Stromal cell of bone marrow (primary cell): ENCODE measurements at regions not wholly inside any gene's neighbourhood (a gene's known extent, or its start where the extent isn't known, plus 50 kb on each side); places are given as distances from the start of the nearest gene placed in this dataset.

Source experiments
- DNase-seq: peaks from one replicate; pipeline ENCODE4 v3.0.0-alpha.2; 2012; ENCODE audit warnings: low read depth

DNA sequence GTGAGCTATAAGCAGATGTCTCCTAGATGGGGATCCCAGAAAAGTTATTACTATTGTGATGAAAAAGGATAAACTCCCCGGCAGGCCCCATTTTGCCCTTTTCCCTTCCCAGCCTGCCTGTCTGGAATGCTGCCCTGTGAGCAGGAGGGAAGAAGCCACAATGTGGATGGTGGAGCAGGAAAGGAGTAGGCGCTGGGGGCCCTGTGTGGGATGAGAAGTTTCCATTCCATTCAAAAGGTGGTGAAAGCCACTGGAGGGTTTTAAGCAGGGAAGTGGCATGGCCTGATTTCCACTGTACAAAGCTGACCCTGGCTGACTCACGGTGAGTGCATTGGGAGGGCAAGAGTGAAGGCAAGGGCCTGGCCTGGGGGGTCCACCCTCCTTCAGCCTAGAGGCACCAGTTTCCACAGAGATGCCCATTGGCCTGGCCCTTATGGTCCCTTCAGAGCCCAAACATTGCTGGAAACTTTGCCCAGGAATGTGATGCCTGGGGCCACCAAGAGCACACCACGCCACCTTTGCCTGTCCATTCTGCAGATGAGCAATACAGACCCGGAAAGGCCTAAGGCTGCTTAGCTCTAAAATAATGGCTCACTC is 206.9 kb downstream of the RPLP1 start:
- DNase-seq, result no peak

GRCh38 chr15:69660114-69660513 is 207.5 kb downstream of the RPLP1 start:
- DNase-seq, result no peak

DNA sequence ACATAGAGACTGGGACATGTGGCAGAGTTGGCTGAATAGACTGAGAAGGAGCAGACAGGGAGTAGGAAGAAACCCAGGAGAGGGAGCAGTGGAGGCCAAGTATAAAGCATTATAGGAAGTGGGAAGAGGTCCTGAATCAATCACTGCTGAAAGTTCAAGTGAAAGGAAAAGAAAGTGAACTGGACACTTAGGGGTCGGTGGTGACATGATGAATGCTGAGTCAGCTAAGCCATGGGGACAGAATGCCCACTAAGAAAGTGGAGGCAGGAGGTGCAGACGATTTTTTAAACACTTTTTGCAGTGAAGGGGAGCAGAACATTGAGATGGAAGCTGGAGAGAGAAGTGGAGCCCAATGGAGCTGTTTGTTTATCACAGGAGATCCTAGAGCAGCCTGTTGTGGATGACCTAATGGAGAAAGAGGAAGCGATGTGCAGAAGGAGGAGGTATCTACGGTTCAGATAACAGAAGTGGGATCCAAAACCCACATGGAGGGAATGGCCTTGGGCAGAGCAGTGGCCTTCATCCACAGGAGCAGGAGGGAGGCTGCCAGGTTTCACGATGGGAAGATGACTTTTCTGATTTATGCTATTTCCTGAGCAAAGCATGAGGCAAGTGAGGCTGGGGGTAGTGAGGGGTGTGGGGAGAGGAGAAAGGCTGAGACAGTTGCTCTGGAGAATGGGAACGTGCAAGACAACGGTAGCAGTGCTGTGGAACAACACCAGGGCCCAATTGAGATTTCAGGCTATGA is 208.2 kb downstream of the RPLP1 start:
- DNase-seq, result no peak

GRCh38 chr15:69661446-69661845 is 208.8 kb downstream of the RPLP1 start:
- no peak for DNase-seq

- DNase-seq, result no peak
These were observed 209.4 kb downstream of the RPLP1 start for GRCh38 chr15:69661871-69662644.

DNA sequence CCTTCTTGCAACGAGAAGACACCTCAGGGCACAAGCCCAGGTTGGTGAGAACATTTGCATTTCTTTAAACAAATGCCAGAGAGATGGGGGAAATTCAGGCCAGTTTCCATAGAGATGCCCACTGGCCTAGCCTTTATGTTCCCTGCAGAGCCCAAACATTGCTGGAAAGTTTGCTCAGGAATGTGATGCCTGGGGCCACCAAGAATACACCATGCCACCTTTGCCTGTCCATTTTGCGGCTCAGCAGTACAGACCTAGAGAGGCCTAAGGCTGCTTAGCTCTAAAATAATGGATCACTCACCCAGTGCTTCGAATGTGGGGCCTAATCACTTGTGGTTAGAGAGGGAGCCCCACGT is 210.0 kb downstream of the RPLP1 start:
- no peak for DNase-seq

DNA sequence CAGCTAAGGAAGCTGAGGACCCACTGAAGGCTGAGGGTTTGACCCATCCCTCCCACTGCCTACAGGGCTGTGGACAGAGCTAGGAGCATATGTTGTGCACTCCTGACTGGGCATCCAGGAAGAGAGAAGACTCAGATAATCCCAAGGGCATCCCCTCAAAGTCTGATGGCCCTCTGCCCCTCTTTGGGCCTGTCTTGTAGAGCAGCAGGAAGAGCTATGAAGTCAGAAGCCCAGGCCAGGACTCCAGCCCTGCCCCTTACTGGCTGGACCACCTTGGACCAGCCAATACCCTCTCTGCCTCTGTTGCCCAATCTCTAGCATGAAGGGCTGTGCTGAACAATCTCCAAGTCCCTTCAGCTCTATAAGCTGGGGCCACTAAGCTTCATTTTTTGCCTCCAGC is 210.8 kb downstream of the RPLP1 start:
- no peak for DNase-seq

DNA sequence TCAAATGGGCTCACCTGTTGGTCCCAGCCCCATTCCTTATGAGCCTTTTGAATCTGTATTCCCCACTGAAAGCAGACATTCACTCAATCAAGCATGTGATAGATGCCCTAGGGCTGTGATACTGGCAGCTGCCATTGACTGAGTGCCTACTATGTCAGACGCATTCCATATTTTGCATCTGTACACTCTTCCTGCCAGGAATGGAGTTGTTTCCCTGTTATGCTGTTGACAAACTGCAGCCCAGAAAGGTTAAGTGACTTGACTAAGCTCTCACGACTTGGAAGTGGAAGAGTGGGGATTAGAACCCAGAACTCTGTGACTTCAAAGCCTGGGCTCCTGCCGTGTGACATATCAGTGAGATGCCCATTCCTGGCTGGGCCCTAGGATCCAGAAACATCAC is 211.4 kb downstream of the RPLP1 start:
- DNase-seq, result no peak

- no peak for DNase-seq
These were observed 212.3 kb downstream of the RPLP1 start for GRCh38 chr15:69664572-69665571.

GRCh38 chr15:69665641-69666111 is 213.1 kb downstream of the RPLP1 start:
- DNase-seq, result no peak

DNA sequence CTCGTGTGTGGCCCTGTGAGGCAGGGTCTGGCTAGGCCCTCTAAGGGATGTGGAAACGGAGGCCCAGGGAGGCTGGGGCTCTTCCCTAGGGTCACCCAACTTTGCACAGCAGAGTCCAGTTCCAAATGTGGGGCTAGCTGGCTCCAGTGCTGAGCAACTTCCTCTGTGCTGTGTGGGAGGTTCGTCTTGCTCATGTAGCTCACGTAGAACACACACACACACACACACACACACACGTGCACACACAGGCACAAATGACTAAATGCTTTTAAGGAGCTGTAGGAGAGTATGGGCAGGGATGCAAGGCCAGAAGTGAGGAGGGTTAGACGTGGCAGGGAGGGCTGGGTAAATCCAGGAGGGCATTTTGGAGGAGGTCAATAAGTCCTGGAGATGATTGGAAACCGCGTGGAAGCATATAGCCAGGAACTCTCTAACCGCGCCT is 213.8 kb downstream of the RPLP1 start:
- no peak for DNase-seq

DNA sequence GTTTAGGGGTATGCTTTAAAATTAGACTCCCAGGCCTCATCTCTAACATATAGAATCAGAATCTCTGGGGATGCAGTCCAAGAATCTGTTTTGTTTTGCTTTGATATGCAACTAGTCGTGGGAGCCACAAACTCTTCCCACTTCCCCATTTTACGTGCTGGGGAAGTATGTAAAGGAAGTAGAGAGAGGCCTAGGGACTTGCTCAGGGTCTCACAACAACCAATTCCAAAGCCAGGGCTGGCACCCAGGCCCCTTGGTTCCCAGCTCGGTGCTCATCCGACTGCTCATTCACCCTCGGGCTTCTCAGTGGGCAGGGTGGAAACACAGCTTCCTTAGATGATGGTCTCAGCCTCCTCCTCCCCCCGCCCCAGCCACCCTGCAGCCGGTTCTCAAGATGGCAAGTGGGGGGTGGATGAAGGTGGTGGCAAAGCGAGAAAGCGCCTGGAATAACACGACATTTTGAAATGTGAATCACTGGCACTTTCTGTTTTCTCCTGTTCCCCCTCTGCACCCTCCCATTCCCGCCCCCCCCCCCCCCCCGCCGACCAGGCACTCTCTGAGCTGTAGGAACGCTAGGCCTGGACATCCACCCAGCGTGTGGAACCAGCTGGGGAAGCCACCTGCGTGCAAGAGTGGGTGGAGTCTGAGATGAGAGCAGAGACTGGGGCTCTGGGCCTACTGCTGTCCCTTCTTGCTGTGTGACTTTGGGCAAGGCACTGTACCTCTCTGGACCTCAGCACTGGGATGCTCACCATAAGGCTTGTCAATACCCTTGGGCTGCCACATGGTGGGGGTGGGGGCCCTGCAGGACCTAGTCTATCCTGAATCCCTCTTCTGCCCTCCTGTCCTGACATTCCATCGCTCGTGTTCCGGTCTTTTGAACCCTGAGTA is 214.5 kb downstream of the RPLP1 start:
- DNase-seq, result no peak

DNA sequence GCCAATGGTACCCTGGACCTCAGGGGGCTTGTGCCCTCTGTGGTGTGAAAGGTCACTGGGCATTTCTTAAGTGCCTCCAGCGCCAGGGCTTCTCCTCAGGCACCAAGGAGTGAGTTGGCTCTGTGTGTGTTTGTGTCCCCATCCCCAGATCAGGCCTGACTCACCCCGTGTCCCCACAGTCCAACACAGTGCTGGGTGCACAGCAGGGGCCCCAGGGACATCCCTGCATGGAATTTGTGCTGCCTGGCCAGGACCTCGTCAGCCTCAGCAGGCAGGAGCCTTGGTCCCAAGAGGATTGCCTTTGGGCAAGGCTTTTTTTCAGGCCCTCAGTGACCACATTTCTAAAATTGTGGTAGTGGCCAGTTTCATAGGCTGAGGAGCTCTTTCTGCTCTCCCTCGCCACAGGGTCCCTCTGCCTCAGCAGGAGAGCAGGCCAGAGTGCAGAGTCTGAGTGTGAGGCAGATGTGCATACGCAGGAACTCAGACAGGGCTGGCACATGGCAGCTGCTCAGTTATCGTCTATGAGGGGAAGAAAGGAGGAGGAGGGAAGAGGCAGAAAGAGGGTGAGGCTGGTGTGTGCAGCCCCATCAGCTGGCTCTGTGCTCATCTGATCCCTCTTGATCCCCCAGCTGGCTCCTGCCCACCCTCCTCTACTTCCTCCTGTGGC is 215.6 kb downstream of the RPLP1 start:
- DNase-seq, result no peak

DNA sequence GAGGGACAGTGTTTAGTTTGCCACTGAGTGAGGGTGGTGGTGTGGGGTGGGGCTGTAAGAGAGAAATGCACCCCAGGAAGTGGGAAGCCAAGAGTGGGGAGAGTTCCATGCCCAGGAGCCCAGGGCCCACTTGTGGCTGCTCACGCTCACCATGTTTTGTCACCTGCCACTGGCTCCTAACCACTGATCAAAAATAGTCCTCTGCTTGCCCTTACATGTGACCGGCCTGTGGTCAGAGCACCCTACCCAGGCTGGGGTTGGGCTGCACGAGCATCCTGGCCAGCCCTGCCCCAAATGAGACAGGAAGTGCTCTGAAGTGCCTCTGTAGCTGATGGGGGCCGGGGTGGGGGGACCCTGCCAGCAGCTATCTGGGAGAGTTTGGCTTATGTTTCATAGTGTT is 216.3 kb downstream of the RPLP1 start:
- DNase-seq, result no peak

DNA sequence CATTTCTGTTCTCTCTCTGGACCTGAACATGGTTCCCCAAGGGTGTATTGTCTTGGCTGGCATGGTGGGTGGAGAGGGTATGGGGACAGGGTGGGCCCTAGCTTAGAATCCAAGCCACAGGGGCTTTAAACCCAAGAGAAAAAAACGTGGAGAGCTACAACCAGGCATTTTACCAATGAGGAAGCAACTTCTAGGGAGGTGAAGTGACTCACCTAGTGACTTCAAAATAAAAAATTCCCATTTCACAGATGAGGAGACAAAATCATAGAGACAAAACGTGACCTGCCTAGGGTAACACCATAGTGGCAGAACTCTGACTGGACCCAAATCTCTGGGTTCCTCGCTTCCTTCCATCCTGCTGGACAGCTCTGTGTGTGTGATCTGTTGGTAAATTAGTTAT is 216.8 kb downstream of the RPLP1 start:
- no peak for DNase-seq

GRCh38 chr15:69673291-69673881 is 220.8 kb downstream of the RPLP1 start:
- no peak for DNase-seq

DNA sequence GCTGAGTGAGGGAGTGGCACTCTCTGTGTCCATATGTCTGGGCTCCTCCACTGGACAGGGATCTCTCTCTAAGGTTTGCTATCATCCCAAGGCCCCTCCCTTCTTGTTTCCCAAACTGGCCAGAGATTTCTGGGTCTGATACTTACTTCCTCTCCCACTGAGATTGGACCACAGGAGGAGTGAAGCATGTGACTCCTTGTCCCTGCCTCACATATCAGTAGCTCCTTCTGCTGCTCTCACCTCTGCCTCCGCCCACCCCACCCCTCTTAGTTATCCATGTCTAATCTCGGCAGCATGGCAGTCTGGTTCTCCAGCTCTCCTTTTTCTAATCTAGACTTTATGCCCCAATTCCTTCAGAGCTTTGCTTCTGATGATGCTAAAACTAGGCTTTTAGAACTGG is 223.1 kb downstream of the RPLP1 start:
- DNase-seq, result no peak

DNA sequence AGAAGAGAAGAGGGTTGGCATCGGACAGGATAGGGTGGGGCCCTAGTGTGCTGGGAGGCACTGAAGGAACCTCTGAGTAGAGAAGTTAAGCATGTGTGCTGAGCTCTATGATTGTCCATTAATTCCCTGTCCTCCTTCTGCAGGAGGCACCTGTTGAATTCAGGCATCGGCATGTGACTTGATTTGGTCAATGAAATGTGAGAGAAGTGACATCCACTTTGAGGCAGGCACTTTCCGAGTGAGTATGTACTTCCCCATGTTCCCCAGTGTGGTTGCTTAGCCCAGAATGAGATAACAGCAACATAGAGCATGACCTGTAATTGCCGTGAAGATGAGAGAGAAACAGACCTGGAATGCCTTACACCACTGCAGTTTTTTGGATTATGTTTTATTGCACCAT is 224.8 kb downstream of the RPLP1 start:
- DNase-seq, result no peak

DNA sequence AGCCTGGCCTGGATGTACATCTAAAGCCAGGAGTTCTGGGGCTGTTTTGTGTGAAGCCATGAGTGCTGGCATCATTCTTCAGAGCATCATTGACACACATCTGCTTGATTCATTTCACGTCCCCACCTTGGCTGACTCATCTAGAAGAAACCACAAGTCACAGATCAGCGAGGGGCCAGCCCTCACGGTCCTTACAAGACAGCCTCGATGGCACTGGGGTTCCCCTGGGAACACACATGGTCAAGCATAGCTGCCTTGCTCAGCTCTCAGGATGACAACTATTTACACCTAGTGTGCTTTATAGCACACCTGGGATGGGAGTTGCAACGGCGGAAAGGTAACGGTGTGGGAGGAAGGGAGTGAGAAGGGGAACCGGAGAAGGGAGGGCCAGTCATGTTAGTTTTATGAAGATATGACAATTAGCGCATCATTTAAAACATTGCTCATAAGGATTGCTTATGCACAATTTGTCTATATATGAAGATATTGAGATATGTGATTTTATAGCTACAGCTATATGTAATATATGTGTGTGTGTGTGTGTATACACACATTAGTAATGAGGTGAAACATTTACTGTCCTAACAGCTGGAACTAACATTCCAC is 227.1 kb downstream of the RPLP1 start:
- DNase-seq, result no peak
